HG03064 (cell line): ENCODE measurements at regions not wholly inside any gene's neighbourhood (a gene's known extent, or its start where the extent isn't known, plus 50 kb on each side); places are given as distances from the start of the nearest gene placed in this dataset.

Experiments used
- ATAC-seq: cut with Tn5 transposase; IDR thresholded peaks from one replicate; pipeline ENCODE4 v1.9.1; 2021; ENCODE audit warnings: low read depth; ENCODE audit not compliant: unreplicated experiment

DNA sequence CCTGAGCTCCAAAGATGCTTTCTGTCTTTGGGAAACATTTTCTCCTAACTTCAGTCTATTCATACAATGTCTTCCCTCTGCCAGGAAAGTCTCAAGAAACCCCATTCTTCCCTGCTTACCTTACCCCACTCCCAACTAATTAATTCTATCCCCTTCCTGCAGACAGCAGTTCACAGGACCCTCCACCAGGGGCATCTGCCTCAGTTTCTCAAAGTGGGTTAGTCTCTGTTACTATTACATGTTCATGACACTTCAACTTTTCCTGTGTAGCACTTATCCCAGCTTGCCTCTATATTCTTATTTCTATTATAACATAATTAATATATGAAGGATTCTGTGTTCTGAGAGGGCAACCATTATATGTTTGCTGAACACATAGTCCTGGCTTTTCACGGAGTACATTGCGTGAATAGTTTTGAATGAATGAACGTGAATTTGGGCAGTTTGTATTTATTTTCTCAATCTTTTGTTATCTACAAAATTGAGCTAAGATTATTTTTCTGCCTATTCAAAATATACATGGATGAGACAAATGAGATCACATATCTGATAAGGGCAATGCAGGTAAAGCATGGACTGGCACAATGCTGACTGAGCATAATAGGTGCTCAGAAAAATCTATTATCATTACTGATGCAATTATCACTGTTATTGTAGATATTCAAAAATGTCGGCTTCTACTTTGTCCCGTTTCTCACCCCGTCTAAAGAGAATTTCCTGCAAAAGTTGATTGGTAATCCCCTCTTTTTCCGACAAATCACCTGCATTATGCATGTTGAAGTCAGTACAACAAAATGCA, 341.1 kb downstream of the BRINP1 start:
- ATAC-seq: no peak

DNA sequence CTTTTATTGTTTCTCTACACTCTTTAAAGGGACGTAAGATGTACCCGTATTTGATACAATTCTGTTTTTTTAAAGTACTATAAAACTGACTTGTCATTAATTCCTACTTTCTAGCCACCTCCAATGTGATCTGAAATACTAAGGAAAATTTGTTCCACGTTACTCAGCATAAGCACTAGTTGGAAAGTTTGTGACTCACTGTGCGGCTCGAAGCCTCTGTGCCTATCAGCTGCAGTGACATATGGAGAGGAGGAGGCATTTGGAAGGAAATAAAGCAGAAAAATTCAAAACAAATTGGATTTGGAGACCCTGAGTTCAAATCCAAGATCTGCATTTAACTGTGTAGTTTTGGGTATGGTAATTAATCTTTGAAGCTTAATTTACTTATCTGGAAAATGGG, 339.3 kb downstream of the BRINP1 start:
- ATAC-seq: no peak

DNA sequence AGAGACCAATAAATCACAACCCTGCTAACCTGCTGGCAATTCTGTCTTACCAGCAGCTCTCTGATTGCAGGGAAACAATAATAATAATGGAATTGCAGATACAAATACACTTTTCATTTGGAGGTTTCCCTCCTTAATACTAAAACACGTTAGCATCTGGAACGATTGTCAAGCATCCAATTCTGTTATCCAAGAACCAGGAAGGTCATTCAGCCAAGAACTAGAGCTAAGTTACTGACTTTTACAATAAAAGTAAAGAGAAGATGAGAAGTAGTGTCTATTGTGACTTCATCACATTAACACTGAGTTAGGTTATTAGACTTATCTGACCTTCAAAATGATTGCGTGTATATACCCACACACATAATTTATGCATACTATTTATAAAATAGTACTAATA, 335.6 kb downstream of the BRINP1 start:
- ATAC-seq: no peak

DNA sequence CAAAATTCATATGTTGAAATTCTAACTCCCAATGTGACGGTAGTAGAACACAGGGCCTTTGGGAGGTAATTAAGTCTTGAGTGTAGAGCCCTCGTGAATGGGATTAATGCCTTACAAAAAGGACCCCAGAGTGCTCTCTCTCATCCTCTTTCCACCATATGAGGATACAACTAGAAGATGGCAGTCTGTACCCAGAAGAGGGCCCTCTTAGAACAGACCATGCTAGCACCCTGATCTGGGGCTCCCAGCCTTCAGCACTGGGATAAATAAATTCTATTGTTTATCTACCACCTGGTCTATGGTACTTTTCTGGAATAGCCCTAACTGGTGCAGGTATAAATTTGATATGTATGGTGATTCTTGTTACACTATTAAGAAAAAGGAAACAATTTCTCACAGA, 332.3 kb downstream of the BRINP1 start:
- ATAC-seq: no peak

DNA sequence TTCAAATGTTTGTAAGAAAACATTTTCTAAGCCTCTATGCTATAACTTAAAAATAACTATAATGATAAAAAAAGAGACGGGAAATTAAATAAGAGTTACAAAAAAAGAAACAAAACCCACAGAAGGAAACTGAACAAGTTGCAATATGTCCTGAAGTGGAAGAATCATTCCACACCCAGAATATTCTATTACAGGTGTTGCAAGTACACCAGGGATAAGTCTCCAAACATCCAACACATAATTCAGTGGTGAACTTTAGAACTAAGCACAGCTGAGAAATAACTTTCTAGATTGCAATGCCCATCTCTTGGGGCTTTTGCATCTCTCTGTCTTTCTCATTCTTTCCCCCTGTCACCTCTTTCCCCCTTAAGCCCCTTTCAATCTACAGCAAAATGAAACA, 325.2 kb downstream of the BRINP1 start:
- ATAC-seq: no peak

DNA sequence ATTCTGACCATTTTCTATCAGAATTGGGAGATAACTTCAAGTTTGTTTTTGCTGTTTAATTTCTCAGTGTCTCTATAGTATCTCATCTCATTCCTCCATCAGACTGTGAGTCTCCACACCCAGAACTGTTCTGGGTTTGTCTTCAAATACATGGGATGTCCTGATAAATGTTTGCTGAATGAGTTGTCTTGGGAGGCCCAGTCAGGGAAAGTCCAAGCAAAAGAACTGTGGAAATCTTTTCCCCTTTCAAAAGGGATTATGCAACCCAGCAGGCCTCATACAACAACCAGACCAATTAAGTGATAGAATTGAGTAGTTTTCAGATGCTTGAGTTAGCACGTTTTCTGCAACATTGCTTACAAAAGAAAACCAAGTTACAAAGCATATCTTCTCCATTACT, 324.4 kb downstream of the BRINP1 start:
- no peak for ATAC-seq

DNA sequence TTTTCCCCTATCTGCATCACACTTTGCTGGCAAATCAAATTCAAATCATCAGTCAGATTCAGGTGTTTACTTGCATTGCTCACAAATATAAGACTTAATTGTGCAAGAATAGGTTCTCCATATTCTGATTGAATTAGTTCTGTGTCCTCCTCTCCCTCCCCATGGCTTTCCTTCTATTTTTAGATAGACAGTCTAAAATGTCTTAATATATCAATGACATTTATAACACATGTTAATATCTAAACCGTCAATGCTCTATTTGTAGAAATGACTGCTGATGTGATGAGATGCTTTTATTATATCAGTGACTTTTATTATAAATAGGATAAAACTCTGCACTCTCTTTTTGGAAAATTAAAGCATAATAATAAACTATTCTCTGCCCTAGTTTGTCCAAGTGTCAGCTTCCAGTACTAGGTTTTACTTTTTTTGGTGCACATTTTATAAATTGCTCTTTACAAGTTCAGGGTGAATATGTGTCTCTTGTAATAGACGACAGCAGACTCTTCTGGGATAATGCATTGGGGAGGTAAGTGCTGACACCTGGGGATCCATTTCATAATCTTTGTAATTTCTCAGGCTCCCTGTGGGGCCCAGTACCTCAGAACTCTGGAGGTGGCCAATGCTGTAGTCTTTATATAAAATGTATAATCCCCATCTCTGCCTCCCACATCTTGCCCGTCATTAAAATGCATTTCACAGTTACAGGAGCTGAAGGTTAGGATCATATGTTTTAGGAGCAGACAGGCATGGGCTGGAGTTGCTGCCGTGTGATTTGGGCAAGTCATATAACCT, 321.5 kb downstream of the BRINP1 start:
- ATAC-seq: no peak

DNA sequence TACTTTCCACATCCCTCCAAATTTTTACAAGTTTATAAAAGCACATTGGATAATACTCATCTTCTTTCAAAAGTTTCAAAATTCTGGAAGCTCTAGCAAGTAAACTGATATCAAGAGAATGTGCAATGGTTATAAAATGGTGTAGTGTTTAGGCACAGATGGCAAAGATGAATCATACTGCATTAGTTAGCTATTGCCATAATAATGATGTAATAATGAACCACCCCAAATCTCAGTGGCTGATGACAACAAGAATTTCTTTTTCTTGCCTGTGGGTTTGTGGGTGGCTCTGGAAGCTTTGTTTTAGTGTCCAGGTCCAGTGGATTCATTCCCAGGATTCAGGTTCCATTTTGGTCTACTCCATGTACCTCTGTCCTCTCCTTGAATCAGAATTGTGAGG, 319.0 kb downstream of the BRINP1 start:
- no peak for ATAC-seq

DNA sequence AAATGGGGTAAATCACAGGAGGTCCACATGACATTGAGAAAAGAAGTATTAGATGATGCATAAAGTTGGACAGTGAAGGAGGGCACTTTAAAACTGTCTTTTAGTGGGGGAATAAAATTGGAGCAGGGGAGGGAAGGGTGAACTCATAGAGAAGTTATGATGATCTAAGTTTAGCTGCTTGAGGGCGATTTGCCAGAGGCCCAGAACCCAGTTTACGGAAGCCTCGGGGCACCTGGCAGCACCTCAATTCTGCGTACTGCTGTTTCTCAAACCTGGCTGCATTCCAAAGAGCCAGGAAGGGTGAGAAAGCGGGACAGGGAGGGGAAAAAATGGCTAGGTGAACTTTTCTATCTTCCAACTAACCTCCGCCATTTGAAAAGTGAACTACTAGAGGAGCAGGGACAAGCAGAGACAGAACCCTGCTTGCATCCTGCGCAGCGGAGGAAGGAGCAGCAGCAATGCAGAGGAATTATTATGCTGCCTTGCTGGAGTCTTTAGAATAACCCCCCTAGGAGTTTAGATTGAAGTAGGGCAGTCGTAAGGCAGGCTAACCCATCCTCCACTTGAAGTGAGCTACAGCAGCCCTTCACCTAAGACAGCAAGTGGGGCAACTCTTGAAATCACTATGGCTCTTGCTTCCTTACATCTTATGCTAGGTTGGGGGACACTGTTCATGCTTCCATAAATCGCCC, 316.8 kb downstream of the BRINP1 start:
- no peak for ATAC-seq

DNA sequence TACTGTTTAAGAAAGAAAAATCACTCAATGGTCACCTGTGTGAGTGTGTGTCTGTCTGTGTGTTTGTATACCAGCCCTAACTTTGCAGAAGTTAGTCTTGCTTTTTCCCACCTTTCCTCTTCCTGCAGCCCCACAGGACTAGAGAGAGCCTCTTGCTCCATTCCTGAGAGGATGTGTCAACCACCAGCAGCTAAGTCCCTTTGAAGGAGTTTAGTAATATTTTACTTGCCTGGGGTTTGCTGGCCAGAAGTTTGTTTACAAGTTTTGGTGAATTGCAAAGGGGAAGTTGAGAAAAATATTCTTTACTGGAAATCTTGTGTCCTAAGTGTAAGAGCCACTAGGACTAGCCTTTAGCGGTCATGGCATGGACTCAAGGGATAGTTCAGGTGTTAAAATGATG, 316.2 kb downstream of the BRINP1 start:
- no peak for ATAC-seq

DNA sequence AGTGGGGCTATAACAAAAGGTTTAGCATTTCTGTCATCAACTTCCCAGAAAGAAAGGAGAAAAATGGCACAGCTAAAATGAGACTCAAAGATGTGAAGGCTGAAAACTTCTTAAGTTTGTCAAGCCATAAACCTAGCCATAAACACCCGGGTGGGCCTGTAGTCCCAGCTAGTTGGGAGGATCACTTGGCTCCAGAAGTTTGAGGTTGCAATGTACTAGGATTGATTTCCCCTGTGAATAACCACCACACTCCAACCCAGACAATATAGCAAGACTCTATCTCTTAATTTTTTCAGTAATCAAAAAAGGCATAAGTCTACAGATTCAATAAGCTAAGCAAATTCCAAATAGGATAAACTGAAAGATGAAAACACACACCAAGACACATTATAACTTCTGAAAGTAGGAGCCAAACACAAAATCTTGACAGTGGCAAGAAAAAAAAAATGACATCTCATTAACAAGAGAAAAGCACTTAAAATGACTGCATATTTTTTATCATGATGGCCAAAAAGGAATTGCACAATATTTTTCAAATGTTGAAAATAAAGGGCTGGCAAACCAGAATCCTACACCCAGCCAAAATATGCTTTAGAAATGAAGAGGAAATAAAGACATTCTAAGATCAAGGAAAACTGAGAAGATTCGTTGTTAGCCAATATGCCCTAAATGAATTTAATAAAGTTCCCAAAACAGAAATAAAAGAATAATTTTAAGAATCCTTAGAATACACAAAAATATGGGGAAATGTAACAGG, 308.4 kb downstream of the BRINP1 start:
- ATAC-seq: no peak

DNA sequence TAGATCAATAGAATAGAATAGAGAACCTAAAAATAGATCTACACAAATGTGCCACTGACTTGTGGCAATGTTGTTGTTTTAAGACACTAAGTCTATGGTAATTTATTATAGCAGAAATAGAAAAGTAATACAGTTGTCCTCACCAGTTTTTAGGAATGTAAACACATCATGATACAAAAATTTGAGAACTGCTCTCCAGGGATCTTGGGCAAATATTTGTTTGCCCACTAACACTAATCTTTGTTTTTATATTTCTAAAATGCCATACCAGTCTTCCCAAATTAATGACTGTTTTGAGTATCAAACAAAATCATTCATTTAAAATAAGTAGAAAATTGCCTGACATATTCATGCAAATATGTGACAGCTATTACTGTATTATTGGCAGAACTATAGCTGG, 297.6 kb downstream of the BRINP1 start:
- ATAC-seq: no peak

DNA sequence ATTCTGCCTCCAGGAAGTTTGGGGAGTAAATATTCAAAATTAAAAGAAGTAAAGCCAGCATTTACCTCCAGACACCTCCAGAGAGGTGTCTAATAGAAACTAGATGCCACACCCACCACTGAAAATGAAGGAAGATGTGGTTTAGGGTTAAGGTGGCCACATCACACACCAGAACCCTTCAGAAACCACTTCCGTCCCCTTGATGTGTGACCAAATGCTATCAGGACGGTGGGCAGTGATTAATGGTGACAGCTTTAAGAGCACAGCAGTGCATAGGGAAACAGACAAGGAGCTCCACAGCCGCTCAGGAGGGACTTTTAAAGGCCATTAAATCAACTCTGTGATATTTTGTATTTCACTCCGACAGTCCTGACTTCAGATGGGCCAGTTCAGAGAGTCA, 295.2 kb downstream of the BRINP1 start:
- ATAC-seq: no peak

DNA sequence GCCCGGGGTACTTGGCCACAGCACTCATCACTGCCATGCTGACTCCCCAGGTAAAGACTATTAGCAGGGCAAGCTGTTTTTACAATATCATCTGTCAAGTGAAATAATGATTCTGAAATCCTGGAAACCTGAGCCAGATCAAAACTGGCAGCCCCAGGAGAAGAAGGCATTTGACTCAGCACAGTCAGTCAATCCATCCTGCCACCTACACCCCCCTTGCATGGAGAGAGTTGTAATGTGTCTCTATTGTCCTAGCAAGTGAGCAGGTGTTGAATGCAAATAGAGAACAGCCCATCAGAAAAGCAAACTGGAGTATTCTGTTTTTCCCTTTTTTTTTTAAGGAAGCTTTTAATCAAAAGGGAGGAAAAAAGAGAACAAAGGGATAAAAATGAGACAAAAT, 291.2 kb downstream of the BRINP1 start:
- ATAC-seq: no peak

DNA sequence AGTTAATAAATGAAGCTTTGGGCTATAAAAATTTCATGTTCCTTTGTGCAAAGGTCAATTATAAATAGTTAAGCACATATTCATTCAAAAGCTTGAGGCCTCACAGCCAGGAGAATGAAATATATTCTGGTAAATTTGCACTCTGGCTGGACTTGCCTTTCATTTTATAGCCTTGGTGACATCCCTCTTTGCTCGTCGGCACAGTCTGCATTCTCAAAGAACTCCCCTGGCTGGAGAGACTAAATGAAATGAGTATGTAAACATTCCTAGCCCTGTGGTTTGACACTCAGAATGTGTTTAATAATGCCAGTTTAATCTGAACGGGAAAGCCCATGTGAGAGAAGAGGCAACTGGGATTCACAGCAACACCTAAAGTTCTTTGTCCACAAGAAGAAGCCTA, 285.6 kb downstream of the BRINP1 start:
- ATAC-seq: no peak

DNA sequence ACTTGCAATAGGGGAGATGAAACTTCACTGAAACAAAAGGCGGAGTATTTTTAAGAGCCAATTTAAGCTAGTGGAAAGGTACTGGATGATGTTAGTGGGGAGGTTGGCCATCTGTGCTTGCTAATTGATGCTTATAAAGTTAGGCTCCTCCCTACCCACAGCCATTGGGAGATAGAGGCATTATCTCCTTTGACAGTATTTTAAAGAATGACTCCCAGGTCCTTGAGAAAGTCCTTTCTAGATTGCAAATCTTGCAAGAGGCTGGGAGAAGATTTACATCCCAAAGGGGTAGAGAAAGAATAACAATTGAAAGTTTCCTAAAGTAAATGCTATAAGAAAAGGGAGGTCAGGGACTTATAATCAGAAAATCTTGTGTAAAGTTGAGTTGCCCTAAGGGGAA, 282.6 kb downstream of the BRINP1 start:
- ATAC-seq: no peak

DNA sequence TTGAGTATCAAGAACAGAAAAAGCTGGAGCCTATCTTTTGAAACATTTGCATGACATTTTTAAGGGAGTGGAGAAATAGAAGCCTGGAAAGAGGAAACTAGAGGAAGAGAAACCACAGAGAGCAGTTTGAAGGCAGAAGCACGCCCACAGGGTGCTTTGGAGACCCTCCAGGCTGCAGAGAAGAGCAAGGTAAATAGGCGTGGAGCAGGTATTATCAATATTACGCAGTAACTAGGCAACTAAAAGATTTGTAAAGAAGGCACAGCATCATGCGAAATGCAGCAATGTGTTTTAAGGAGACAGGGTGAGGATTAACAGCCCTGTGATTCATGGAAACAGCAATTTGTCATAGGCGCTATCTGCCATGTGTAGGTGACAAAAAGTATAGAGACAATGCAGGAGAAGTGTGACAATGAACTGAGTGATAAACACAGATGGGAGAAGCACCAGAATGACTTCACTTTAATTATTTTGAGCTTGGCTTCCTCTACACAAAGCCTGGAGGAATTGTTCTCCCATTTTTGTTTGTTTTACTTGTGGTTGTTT, 281.2 kb downstream of the BRINP1 start:
- ATAC-seq: no peak

DNA sequence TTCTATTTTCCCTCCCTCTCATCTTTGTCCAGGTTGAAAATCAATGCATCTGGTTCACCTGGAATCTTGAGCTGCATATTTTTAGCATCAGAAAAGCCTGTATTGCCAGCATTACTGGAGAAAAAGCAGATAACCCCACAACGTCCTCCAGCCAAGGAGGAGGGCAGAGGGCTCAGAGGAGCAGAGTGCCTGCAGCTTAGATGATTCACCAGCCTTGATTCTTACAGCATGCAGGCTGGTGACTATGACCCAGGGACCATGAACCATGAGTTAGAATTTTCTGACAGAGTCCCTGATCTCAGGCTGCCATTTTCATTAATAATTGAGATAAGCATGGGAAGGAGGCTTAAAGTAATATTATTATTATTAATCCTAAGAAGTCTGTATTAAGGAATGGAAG, 278.2 kb downstream of the BRINP1 start:
- ATAC-seq: no peak

DNA sequence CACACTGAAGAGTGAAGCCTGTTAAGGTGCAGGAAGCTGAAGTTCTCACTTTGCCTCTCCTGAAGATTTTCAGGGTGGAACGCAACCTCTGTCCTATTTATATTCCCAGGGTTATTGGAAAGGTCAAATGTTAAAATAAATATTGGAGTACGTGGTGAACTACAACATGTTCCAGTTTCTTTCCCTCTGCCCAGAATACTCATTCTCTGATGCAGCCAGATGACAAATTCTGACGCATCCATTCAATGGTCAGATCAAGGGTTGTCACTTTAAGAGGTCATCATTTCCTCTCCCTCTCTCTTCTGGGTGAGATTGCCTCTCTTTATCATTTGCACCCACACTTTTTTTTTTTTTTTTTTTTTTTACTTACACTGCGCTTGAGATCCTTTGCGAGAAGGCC, 277.1 kb downstream of the BRINP1 start:
- ATAC-seq: no peak

DNA sequence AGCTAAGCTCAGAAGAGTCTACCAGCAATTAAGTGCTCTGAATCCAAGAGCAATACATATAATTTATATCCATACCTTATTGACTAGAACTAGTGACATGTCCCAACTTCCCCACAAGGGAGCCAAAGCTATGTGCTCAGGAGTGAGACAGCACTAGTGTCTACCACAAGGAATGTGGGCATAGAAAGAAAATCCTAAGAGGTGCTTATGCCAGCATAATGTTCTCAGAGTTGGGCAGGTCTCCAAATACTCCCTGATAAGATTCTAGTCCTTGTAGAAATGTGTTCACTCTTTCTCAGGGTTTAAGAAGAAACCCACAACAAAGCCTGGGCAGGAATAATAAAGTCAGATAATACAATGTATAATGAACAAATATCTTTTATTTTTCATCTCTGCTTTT, 275.1 kb downstream of the BRINP1 start:
- ATAC-seq: no peak

DNA sequence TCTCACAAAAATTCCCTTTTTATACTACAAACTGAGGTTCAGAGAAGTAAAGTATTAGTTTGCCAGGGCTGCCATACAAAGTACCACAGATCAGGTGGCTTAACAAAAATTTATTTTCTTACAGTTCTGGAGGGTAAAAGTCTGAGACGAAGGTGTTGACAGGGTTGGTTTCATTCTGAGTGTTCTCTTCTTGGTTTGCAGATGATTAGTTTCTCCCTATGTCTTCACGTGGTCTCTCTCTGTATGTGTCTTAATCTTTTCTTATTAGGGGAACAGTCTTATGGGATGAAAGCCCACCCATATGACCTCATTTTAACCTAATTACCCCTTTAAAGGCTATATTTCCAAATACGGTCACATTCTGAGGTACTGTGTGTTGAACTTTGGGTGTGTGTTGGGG, 274.2 kb downstream of the BRINP1 start:
- no peak for ATAC-seq
